GM13977 (cell line): ENCODE measurements at regions not wholly inside any gene's neighbourhood (a gene's known extent, or its start where the extent isn't known, plus 50 kb on each side); places are given as distances from the start of the nearest gene placed in this dataset.

Experiments used
- DNase-seq: peaks from one replicate; pipeline ENCODE4 v3.0.0; 2012; ENCODE audit warnings: low spot score
- CTCF ChIP-seq: IDR thresholded peaks from 2 replicates; pipeline ENCODE4 v1.5.1; 2012; ENCODE audit warnings: mild to moderate bottlenecking, control low read depth; ENCODE audit not compliant: insufficient read depth; ENCODE audit errors: extremely low read depth, missing control alignments
- in situ Hi-C: fragments of 300-500 bp; cut with MboI; formaldehyde crosslinking; loops from one replicate; pipeline ENCODE4 v1.12.0; 2022; ENCODE audit warnings: low sequenced_read_pairs, low pct_unique_long_range_greater_than_20kb, mixed read lengths, inconsistent platforms; ENCODE audit not compliant: unreplicated experiment

DNA sequence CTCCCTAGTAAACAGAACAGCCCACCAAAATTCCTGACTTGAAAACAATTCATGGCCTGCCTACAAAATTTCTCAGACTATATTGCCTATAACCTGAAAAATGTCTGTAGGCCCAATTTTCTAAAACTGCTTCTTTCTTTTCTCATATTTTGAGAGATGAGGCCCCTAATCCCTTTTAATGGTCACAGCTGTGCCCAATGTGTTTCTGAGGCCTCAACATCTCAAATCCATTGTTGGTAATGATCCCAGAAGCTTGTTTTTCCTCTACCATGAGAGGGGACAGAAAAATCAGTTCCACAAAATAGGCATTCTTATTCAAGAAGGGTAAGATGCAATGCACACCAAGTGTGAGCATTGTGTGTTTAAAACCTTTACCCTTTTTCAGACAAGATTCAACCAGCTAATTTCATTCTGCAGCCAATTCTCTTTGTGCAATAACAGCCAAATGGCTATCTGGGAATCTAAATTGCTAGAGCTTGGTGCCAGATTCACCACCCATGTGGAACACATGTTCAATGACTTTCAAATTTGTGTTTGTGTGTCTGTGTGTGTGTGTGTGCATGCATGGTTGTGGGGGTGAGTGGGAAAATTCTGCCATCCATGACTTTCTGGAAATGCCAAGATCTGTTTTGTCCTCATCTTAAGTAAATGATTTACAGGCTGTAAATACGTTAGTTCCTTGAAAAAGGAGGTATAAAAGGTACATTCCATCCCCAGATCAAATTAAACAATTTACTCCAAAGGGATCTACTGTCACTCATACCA, 319.5 kb downstream of the TNS1 start:
- TF ChIP-seq CTCF, result no peak
- in situ Hi-C loops, result no loop called here
- no peak for DNase-seq

DNA sequence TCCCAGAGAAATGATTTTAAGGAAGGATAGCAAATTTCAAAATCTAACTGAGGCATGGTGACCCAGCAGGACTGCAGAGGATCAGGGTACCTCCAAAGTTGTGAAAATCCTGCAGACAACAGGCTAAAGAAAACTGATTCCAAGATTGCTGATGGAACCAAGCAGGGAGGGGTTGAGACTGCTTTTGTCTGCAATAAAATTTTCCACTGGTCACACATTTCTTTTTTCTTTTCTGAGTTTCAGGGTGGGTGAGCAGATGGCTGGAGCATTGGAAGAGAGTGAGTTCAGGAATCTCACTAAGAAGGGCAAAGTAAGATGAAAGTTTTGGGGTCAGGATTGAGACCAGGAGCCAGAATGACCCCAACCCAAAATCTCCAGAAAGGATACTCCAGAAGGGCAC, 321.0 kb downstream of the TNS1 start:
- in situ Hi-C loops, result no loop called here
- no peak for DNase-seq
- TF ChIP-seq CTCF, result no peak

DNA sequence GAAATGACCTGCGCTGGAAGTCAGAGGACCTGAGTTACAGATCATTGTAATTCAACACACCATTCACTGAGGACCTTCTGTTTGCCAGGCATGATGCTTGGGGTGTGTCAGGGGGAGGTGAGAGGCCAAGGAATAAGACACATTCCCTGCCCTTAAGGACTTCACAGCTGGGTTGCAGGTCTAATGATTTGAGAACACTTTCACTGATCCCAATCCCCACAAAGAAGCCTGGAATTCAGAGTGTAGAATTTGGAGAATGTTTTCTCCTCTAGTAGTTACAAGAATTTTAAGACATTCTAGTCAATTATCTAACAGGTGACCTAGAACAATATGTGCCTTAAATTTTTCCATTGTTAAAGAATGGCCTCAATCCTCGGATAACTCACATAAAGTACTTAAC, 322.4 kb downstream of the TNS1 start:
- DNase-seq, result no peak
- in situ Hi-C loops, result no loop called here
- TF ChIP-seq CTCF, result no peak

DNA sequence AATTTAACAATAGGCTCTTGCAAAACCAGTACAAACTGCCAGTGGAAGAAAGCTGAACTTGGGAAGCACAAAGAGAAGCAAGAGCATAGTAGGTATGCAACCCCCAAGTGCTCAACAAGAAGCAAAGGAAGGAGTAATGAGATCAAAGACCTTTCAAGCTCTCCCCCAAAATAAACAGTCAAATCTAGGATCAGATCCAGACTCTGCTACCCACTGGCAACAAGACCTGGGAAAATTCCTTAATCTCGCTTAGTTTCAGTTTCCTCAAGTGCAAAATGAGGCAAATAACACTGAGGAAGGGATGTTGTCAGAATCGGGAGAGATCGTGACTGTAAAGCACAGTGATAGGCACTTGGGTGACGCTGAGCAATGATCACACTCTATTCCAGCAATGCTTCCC, 329.2 kb downstream of the TNS1 start:
- DNase-seq, result no peak
- no peak for TF ChIP-seq CTCF
- in situ Hi-C loops, result no loop called here

- TF ChIP-seq CTCF, result no peak
- DNase-seq, result no peak
- in situ Hi-C loops, result no loop called here
Observed at GRCh38 chr2:217672472-217672871, 330.3 kb downstream of the TNS1 start.

- no peak for DNase-seq
- in situ Hi-C loops, result no loop called here
- TF ChIP-seq CTCF, result no peak
Observed at GRCh38 chr2:217671871-217672270, 330.9 kb downstream of the TNS1 start.

DNA sequence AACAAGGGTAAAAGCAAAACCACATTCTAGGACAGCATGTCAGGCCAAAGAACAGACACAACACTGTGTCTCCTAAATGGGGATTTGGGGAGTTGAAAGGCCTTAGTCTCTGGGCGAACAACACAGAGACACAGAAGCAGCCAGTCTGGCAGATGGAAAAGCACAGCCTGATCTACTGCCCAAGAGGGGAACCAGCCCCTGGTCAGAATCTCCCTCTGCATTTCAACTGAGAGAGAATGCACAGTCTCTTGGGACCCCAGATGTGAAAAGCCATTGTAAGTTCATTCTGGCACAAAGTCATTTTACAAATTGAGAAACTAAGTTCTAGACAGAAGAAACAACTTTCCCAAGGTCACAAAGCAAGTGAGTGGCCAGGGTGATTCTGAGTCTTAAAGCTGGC, 331.7 kb downstream of the TNS1 start:
- in situ Hi-C loops, result no loop called here
- no peak for TF ChIP-seq CTCF
- no peak for DNase-seq
